HCT116 (cell line): ENCODE measurements at regions not wholly inside any gene's neighbourhood (a gene's known extent, or its start where the extent isn't known, plus 50 kb on each side); places are given as distances from the start of the nearest gene placed in this dataset.

Source experiments
- SP1 ChIP-seq: IDR thresholded peaks from 2 replicates; pipeline ENCODE4 v1.6.1; 2012; ENCODE audit warnings: low read depth
- TF ChIP-seq, protein P1 (sequence below): IDR thresholded peaks from 2 replicates; pipeline ENCODE4 v1.6.1; 2011; ENCODE audit warnings: mild to moderate bottlenecking, low read length, moderate library complexity; ENCODE audit not compliant: insufficient replicate concordance; ENCODE audit errors: extremely low read depth
- TF ChIP-seq, protein P2 (sequence below), 3 experiments: fragments of 200-600 bp in 1 of 3; sonication (generic) in 1 of 3; IDR thresholded peaks in 2 of 3; conservative IDR thresholded peaks in 1 of 3; 2 replicates each; pipeline ENCODE4 v1.5.1; 2012 to 2017; ENCODE audit warnings: low read depth in 2 of 3, low read length in 2 of 3, antibody characterized with exemption in 1 of 3, borderline replicate concordance in 1 of 3, control low read depth in 1 of 3, mild to moderate bottlenecking in 1 of 3, mixed read lengths in 1 of 3, mixed run types in 1 of 3, moderate library complexity in 1 of 3; ENCODE audit not compliant: insufficient read depth in 1 of 3

DNA sequence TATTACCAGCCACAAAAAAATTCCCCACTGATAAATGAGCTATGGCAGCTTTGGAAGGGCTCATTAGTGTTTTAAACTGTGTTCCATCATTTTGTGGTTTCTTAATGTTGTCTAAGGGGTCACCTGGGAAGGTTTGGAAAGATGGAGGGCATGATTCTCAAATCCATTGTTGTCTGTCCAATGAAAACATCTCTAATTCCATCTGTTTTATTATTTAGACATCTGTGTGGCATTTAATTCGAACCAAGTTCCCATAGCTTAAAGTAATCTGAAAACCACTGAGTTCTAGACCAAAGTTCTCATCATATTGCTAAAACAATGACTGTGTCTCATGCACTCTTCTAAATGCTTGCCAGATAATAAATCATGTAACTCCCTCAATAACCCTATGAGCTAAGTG is 103.8 kb upstream of the PPP3CA start:
- no peak for TF ChIP-seq SP1
- TF ChIP-seq, protein P1, sequence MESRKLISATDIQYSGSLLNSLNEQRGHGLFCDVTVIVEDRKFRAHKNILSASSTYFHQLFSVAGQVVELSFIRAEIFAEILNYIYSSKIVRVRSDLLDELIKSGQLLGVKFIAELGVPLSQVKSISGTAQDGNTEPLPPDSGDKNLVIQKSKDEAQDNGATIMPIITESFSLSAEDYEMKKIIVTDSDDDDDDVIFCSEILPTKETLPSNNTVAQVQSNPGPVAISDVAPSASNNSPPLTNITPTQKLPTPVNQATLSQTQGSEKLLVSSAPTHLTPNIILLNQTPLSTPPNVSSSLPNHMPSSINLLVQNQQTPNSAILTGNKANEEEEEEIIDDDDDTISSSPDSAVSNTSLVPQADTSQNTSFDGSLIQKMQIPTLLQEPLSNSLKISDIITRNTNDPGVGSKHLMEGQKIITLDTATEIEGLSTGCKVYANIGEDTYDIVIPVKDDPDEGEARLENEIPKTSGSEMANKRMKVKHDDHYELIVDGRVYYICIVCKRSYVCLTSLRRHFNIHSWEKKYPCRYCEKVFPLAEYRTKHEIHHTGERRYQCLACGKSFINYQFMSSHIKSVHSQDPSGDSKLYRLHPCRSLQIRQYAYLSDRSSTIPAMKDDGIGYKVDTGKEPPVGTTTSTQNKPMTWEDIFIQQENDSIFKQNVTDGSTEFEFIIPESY = no peak
- TF ChIP-seq, protein P2, sequence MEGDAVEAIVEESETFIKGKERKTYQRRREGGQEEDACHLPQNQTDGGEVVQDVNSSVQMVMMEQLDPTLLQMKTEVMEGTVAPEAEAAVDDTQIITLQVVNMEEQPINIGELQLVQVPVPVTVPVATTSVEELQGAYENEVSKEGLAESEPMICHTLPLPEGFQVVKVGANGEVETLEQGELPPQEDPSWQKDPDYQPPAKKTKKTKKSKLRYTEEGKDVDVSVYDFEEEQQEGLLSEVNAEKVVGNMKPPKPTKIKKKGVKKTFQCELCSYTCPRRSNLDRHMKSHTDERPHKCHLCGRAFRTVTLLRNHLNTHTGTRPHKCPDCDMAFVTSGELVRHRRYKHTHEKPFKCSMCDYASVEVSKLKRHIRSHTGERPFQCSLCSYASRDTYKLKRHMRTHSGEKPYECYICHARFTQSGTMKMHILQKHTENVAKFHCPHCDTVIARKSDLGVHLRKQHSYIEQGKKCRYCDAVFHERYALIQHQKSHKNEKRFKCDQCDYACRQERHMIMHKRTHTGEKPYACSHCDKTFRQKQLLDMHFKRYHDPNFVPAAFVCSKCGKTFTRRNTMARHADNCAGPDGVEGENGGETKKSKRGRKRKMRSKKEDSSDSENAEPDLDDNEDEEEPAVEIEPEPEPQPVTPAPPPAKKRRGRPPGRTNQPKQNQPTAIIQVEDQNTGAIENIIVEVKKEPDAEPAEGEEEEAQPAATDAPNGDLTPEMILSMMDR (IDR thresholded peaks at IDR 0.05 in 2 of 3, conservative IDR thresholded peaks at IDR 0.05 in 1 of 3; ENCODE audit: borderline replicate concordance in 1 of 3, insufficient read depth in 1 of 3, low read depth in 2 of 3, low read length in 2 of 3) = no peak
